SU-DHL-6 (cell line): ENCODE measurements at regions not wholly inside any gene's neighbourhood (a gene's known extent, or its start where the extent isn't known, plus 50 kb on each side); places are given as distances from the start of the nearest gene placed in this dataset.
A peak's percentile ranks its signal among the peaks of the same experiment; 100 is the strongest.

ENCODE experiments used
- H2AFZ ChIP-seq: fragments of 200-600 bp; sonication (generic); 2 replicates; pipeline ENCODE4 v1.6.1; 2014; ENCODE audit warnings: low read depth, mild to moderate bottlenecking, moderate library complexity, mixed read lengths, antibody characterized with exemption, low read length; ENCODE audit not compliant: severe bottlenecking
- H3F3A ChIP-seq: fragments of 200-600 bp; shearing (Covaris generic); 2 replicates; pipeline ENCODE4 v1.6.0; 2016; ENCODE audit warnings: antibody characterized with exemption, mild to moderate bottlenecking; ENCODE audit not compliant: insufficient read depth
- H3K27ac ChIP-seq: fragments of 200-600 bp; sonication (generic); 2 replicates; pipeline ENCODE4 v1.5.1; 2016; ENCODE audit warnings: low read depth, mild to moderate bottlenecking, low read length, moderate library complexity, mixed read lengths
- H3K27me3 ChIP-seq: fragments of 200-600 bp; sonication (generic), shearing (Covaris generic); 2 replicates; pipeline ENCODE4 v1.6.0; 2014; ENCODE audit warnings: mild to moderate bottlenecking, low read length
- H3K36me3 ChIP-seq: fragments of 200-600 bp; sonication (generic); 2 replicates; pipeline ENCODE4 v1.6.1; 2014; ENCODE audit warnings: mild to moderate bottlenecking, low read length, mixed read lengths
- H3K4me2 ChIP-seq: fragments of 300-600, 200-600 bp; shearing (Covaris generic), sonication (generic); 2 replicates; pipeline ENCODE4 v1.6.0; 2014; ENCODE audit warnings: low read length, low read depth, mild to moderate bottlenecking; ENCODE audit not compliant: poor library complexity, severe bottlenecking
- H3K4me3 ChIP-seq: fragments of 200-600 bp; sonication (generic); 2 replicates; pipeline ENCODE4 v1.5.1; 2014; ENCODE audit warnings: antibody characterized with exemption, low read length, mild to moderate bottlenecking, mixed read lengths; ENCODE audit not compliant: insufficient read depth, poor library complexity, severe bottlenecking
- H3K79me2 ChIP-seq: fragments of 200-600 bp; sonication (generic); 2 replicates; pipeline ENCODE4 v1.6.1; 2014; ENCODE audit warnings: mild to moderate bottlenecking, low read length, moderate library complexity; ENCODE audit not compliant: insufficient read depth
- H3K9ac ChIP-seq: fragments of 200-600 bp; sonication (generic); 2 replicates; pipeline ENCODE4 v1.7.0; 2014; ENCODE audit warnings: mild to moderate bottlenecking, low read length
- H3K9me2 ChIP-seq: fragments of 200-600 bp; sonication (generic); replicated peaks from 2 replicates; pipeline ENCODE4 v1.6.1; 2014; ENCODE audit warnings: low read length; ENCODE audit not compliant: insufficient read depth
- H3K9me3 ChIP-seq: fragments of 200-600 bp; sonication (generic); 2 replicates; pipeline ENCODE4 v1.6.1; 2014; ENCODE audit warnings: low read length, mixed read lengths; ENCODE audit not compliant: insufficient read depth
- H4K20me1 ChIP-seq: fragments of 200-600 bp; sonication (generic); 2 replicates; pipeline ENCODE4 v1.6.1; 2014; ENCODE audit warnings: low read depth, mild to moderate bottlenecking, antibody characterized with exemption, low read length, moderate library complexity, mixed read lengths
- EZH2phosphoT487 ChIP-seq: fragments of 200-600 bp; sonication (generic), shearing (Covaris generic); conservative IDR thresholded peaks from 2 replicates; pipeline ENCODE4 v1.6.1; 2018; ENCODE audit warnings: mild to moderate bottlenecking, antibody characterized with exemption, low read length, moderate library complexity, mixed read lengths
- TF ChIP-seq, protein P1 (sequence below): fragments of 200-600 bp; sonication (generic); IDR thresholded peaks from one replicate; pipeline ENCODE4 v1.5.1; 2017; ENCODE audit warnings: antibody characterized with exemption, mild to moderate bottlenecking, low read length, moderate library complexity; ENCODE audit not compliant: insufficient read depth, poor library complexity, severe bottlenecking

DNA sequence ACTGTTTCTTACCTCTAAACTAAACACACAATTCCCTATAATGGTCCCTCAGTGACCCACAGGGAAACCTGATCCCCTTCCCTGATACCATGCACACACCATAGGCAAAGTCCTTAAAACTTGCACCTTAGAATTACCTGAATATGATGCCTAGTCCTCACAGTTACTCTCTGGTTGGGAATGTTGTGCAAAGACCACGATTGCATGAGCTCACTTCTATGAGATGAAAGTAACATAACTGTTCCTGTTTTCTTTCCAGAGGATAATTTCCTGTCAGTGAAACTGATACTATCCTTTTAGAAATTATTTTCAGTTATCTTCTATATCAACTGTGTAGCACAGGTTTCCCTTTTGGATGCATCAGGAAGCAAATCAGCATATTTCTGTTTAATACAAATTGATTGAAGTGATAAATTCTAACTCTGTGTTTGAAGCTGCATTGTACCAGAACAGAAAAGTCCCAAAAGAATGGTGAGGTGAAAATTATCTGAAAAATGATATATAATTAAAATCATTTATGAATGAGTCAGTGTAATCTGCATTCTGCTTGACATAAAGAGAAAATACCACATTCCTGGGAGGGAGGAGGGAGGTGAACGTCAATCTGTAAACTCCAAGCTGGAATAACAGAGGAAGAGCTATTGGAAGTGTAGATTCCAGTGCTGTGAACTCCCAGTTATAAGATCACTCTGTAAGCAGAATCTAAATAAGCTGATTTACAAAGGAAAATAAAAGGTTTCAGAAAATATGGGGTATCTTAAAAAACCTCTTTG, 51.2 kb upstream of the TNFAIP8 start:
- H3K4me2 ChIP-seq: peak overlapping the region; percentile 2
- no peaks in the 10 kb centered on the region for H3K9me2 ChIP-seq
- no peaks in the 10 kb centered on the region for H3K27me3 ChIP-seq
- H3K9ac ChIP-seq: no peak overlapping the region
- H3K9me3 ChIP-seq: no peaks in the 10 kb centered on the region
- H3F3A ChIP-seq: peaks cover 43% of the 10 kb centered on the region
- H3K27ac ChIP-seq: peak overlapping the region; percentile 99
- H4K20me1 ChIP-seq: no peaks in the 10 kb centered on the region
- H3K4me3 ChIP-seq: no peak overlapping the region
- TF ChIP-seq, protein P1, sequence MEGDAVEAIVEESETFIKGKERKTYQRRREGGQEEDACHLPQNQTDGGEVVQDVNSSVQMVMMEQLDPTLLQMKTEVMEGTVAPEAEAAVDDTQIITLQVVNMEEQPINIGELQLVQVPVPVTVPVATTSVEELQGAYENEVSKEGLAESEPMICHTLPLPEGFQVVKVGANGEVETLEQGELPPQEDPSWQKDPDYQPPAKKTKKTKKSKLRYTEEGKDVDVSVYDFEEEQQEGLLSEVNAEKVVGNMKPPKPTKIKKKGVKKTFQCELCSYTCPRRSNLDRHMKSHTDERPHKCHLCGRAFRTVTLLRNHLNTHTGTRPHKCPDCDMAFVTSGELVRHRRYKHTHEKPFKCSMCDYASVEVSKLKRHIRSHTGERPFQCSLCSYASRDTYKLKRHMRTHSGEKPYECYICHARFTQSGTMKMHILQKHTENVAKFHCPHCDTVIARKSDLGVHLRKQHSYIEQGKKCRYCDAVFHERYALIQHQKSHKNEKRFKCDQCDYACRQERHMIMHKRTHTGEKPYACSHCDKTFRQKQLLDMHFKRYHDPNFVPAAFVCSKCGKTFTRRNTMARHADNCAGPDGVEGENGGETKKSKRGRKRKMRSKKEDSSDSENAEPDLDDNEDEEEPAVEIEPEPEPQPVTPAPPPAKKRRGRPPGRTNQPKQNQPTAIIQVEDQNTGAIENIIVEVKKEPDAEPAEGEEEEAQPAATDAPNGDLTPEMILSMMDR: no peak
- no peak for TF ChIP-seq EZH2phosphoT487
- peaks cover 85% of the 10 kb centered on the region for H3K79me2 ChIP-seq
- no peak overlapping the region for H2AFZ ChIP-seq
- no peaks in the 10 kb centered on the region for H3K36me3 ChIP-seq
